Epithelial cell of proximal tubule (primary cell): ENCODE measurements at regions not wholly inside any gene's neighbourhood (a gene's known extent, or its start where the extent isn't known, plus 50 kb on each side); places are given as distances from the start of the nearest gene placed in this dataset.

ENCODE experiments used
- DNase-seq: peaks from one replicate; pipeline ENCODE4 v3.0.0-alpha.2; 2011; ENCODE audit warnings: low read depth
- H3K4me3 ChIP-seq: 2 replicates; pipeline ENCODE4 v1.5.1; 2011; ENCODE audit warnings: low read depth, mild to moderate bottlenecking, low read length
- TF ChIP-seq, protein P1 (sequence below): conservative IDR thresholded peaks from 2 replicates; pipeline ENCODE4 v1.5.1; 2012; ENCODE audit warnings: low read depth, mild to moderate bottlenecking, low read length

DNA sequence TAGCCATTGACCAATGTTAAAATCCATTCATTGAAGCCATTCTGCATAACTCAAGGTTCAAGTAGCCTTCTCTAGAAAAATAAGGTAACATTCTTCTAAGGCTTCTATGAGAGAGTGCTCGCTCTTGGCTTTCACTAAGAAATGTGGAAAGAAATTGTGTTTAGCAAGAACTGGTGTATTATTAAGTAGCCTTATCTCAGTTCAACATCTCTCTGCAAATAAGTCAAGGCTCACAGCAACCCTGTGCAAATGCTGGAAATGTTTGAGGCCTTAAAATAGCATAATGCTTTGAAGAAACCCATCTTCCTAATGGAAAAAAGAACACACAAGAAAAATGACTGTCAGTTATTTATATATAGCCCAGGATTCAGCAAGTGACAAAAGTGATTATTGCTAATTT lies 254.1 kb upstream of the PROX1 start:
- no peak overlapping the region for H3K4me3 ChIP-seq
- no peak for DNase-seq

DNA sequence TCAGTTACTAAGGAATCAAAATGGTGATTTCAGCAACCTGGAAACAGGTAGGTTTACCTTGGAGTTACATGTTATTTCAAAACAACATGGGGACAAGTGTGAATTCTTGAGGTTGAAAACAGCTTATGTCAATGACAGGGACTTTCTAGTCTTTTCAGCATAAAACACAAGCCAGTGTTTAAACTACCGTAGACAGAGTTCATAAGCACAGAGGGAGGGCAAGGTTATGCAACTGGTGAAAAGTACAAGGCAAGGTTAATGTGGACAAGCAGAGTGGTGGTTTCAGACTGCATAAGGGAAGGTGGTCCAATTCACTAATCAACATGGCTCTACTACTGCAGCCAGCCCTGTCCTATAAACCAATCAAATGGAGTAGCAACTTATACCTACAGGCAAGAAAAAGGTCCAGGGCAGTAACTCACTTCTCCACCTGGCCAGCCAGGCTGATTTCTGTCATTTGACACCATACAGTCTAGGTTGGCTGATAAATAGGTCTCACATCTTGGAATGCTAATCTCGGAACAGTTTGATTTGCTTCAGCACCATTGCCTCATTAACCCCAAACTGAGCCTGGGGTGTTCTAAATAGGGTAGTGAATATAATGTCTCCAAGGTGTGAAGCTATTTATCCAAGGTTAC lies 250.3 kb upstream of the PROX1 start:
- no peak overlapping the region for H3K4me3 ChIP-seq
- TF ChIP-seq, protein P1, sequence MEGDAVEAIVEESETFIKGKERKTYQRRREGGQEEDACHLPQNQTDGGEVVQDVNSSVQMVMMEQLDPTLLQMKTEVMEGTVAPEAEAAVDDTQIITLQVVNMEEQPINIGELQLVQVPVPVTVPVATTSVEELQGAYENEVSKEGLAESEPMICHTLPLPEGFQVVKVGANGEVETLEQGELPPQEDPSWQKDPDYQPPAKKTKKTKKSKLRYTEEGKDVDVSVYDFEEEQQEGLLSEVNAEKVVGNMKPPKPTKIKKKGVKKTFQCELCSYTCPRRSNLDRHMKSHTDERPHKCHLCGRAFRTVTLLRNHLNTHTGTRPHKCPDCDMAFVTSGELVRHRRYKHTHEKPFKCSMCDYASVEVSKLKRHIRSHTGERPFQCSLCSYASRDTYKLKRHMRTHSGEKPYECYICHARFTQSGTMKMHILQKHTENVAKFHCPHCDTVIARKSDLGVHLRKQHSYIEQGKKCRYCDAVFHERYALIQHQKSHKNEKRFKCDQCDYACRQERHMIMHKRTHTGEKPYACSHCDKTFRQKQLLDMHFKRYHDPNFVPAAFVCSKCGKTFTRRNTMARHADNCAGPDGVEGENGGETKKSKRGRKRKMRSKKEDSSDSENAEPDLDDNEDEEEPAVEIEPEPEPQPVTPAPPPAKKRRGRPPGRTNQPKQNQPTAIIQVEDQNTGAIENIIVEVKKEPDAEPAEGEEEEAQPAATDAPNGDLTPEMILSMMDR, result no peak
- DNase-seq, result no peak

More for the DNA sequence above, 254.1 kb upstream of the PROX1 start:
- TF ChIP-seq, protein P1, result no peak

- TF ChIP-seq, protein P1, result no peak
- DNase-seq, result no peak
- no peak overlapping the region for H3K4me3 ChIP-seq
These were observed 249.1 kb upstream of the PROX1 start for GRCh38 chr1:213738658-213739057.

GRCh38 chr1:213742992-213743391 lies 244.8 kb upstream of the PROX1 start:
- no peak for DNase-seq
- H3K4me3 ChIP-seq, result no peak overlapping the region
- TF ChIP-seq, protein P1, result no peak

DNA sequence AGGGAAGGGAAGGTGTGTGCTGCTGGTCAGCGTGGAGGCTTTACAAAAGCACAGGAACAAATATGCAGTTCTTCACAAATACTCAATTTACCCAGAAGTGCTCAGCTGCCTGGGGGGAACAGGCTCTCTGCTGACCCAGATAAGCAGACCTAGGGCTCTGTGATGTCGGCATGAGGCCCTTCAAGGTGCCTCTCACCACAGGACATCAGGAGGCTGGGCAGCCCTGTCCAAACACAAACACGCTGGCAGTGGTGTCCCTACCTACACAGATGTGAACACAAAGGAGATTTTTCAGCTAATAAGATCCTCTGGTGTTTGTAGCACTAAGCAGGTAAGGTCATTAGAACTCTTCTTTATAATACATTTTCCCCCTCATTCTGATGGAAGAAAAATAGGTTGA lies 243.0 kb upstream of the PROX1 start:
- no peak overlapping the region for H3K4me3 ChIP-seq
- TF ChIP-seq, protein P1, result no peak
- DNase-seq, result no peak

GRCh38 chr1:213745451-213745850 lies 242.3 kb upstream of the PROX1 start:
- TF ChIP-seq, protein P1, result no peak
- DNase-seq, result no peak
- H3K4me3 ChIP-seq, result no peak overlapping the region

GRCh38 chr1:213749558-213749957 lies 238.2 kb upstream of the PROX1 start:
- no peak overlapping the region for H3K4me3 ChIP-seq
- DNase-seq, result no peak
- TF ChIP-seq, protein P1, result no peak
